ENCODE measurements at regions not wholly inside any gene's neighbourhood (a gene's known extent, or its start where the extent isn't known, plus 50 kb on each side); places are given as distances from the start of the nearest gene placed in this dataset.

- DNase-seq (ENCODE audit: extremely low read depth in 1 of 2, low read depth in 1 of 2), result no peak
Measured at GRCh38 chrX:15918003-15918402, 63.4 kb upstream of the AP1S2 start.

DNA sequence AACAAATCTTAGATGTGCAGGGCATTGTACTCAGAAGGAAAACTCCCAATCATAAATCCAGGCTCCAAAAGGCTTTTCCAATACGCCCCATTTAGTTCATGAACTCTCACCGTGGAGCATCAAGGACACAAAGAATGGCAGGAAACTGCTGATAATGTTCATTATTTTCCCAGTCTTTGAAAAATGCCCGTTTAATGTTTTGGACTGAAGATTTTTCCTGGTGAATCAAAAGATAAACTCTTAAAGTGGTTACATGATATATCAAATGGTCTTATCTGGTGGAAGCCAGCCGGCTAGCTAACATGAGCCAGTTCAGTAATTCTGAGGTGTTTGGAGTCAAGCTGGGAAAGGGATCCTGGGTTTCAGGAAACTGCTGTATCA lies 62.1 kb upstream of the AP1S2 start:
- DNase-seq (ENCODE audit: extremely low read depth in 1 of 2, low read depth in 1 of 2), result no peak

- no peak for DNase-seq (ENCODE audit: extremely low read depth in 1 of 2, low read depth in 1 of 2)
Measured at GRCh38 chrX:15915959-15916703, 61.5 kb upstream of the AP1S2 start.

- DNase-seq (ENCODE audit: extremely low read depth in 1 of 2, low read depth in 1 of 2), result no peak
Measured at GRCh38 chrX:15914486-15914885, 59.9 kb upstream of the AP1S2 start.

- DNase-seq (ENCODE audit: extremely low read depth in 1 of 2, low read depth in 1 of 2), result no peak
Measured at GRCh38 chrX:15913146-15913545, 58.5 kb upstream of the AP1S2 start.

- no peak for DNase-seq (ENCODE audit: extremely low read depth in 1 of 2, low read depth in 1 of 2)
Measured at GRCh38 chrX:15911734-15912550, 57.3 kb upstream of the AP1S2 start.

DNA sequence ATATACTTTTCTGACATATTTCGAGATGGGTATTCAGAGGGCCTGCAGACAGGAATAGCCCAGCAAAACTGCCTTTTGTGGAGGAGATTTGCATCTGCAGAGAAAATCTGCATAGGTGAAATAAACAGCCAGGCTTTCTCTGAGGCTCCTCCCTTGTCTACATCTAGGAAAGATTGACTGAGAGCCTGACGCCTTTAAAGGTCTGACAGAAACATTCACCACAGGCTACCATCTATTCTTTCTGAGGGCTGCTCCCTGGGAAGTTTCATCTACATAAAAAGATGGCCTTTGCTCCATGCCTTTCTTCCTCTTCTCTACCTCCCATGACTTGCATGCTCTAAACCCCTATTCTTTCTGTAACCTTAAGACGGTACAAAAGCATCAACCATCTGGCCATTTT lies 55.0 kb upstream of the AP1S2 start:
- DNase-seq (ENCODE audit: extremely low read depth in 1 of 2, low read depth in 1 of 2), result no peak

- no peak for DNase-seq (ENCODE audit: extremely low read depth in 1 of 2, low read depth in 1 of 2)
Measured at GRCh38 chrX:15908603-15909290, 54.1 kb upstream of the AP1S2 start.

DNA sequence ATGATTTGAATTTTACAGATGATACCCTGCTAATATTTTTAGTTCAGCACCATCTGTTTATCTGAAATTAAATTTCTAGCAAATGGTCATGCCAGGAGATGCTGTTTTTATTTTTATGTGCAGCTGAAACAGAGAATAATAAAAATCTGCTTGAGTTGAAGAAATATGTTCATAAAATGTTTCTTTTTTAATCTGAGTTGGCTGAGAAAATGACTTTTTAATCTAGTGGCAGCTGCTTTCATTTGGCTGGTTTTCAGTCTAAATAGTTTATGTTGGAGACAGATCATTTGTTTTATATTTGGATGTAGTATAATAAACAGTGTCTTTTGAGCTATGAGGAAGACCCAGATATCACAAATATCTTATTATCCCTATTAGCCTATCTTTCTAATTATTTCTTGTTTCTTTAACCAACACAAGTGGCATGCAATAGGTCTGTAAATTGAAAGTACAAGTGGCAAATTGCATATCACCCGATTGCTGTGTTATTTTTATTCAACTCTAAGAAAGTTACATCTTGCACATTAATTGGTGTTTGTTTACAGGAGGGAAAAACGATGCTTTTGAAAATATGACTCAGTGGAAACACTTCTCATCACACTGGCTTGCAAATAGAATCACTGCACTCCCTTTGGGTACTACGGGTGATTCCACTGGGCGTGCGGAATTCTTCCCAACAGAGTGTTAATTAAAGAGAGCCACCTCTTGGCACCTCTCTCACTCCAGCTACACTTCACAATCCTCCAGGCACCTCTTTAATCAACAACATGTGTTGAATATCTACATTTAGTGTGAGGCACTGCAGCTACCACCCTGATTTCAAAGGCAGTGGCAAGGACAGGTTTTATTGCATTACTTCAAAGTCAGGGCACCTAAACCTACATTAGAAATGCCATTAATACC lies 51.7 kb upstream of the AP1S2 start:
- DNase-seq (ENCODE audit: extremely low read depth in 1 of 2, low read depth in 1 of 2), result no peak
